ENCODE measurements at regions not wholly inside any gene's neighbourhood (a gene's known extent, or its start where the extent isn't known, plus 50 kb on each side); places are given as distances from the start of the nearest gene placed in this dataset.

DNA sequence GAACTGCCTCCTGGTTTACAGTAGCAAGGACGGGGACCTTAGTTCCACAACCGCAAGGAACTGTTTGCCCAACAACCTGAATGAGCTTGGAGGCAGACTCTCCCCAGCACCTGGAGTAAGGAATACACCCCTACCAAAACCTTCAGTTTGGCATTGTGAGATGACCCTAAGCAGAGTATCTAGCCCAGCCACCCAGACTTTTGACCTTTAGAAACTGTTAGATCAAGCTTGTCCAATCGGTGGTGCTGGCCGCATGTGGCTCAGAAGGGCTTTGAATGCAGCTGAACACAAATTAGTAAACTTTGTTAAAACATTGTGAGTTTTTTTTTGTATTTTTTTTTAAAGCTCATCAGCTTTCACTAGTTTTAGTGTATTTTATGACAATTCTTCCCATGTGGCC, 86.9 kb upstream of the C9orf72 start:
- TF ChIP-seq, protein P1, sequence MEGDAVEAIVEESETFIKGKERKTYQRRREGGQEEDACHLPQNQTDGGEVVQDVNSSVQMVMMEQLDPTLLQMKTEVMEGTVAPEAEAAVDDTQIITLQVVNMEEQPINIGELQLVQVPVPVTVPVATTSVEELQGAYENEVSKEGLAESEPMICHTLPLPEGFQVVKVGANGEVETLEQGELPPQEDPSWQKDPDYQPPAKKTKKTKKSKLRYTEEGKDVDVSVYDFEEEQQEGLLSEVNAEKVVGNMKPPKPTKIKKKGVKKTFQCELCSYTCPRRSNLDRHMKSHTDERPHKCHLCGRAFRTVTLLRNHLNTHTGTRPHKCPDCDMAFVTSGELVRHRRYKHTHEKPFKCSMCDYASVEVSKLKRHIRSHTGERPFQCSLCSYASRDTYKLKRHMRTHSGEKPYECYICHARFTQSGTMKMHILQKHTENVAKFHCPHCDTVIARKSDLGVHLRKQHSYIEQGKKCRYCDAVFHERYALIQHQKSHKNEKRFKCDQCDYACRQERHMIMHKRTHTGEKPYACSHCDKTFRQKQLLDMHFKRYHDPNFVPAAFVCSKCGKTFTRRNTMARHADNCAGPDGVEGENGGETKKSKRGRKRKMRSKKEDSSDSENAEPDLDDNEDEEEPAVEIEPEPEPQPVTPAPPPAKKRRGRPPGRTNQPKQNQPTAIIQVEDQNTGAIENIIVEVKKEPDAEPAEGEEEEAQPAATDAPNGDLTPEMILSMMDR (IDR thresholded peaks at IDR 0.05), result no peak
- no peak for TF ChIP-seq POLR2A (IDR thresholded peaks at IDR 0.05)
